ENCODE measurements at regions not wholly inside any gene's neighbourhood (a gene's known extent, or its start where the extent isn't known, plus 50 kb on each side); places are given as distances from the start of the nearest gene placed in this dataset.

DNA sequence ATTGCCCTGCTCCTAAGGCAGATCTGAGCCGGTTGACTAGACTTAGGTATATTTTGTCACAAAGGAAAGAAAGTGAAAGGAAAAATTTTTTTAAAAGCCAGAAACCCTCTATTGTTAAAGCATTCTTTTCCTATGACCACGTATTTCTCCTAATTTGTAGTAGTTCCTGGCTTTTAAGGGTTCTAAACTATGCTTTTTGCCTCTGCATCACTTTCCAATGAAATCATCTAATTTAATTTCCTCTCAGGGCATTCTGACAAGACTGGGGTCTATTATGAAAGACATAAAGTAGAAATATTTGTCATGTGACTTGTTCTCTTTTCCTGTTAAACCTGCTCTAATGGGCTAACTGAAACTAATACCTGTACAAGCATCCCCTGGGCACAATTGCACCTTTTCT lies 233.0 kb upstream of the PRR20A start:
- POLR2A ChIA-PET = interaction anchor here (0.5 kb wide), 1 partner anchor 467 kb away, joined by 4 read pairs; no protein-coding TSS in a partner anchor
- peak overlapping the region; percentile 37 for H3K9ac ChIP-seq (replicated peaks; ENCODE audit: extremely low read depth, insufficient read depth, low read length)
- H3K4me1 ChIP-seq (ENCODE audit: control insufficient read depth, extremely low read depth, insufficient read depth, low read length) = peaks cover 10% of the 10 kb centered on the region
- DNase-seq (ENCODE audit: low read depth, low spot score) = peak; percentile 72
- H3K9me3 ChIP-seq (replicated peaks; ENCODE audit: control insufficient read depth, insufficient read depth, low read length) = no peaks in the 10 kb centered on the region
- TF ChIP-seq, protein P1, sequence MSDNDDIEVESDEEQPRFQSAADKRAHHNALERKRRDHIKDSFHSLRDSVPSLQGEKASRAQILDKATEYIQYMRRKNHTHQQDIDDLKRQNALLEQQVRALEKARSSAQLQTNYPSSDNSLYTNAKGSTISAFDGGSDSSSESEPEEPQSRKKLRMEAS (IDR thresholded peaks at IDR 0.05; ENCODE audit: insufficient read depth, insufficient read length) = no peak
- TF ChIP-seq GATA2 (IDR thresholded peaks at IDR 0.05; ENCODE audit: insufficient read depth, insufficient read length, low read depth, low read length) (no peak), JUN (IDR thresholded peaks at IDR 0.05; ENCODE audit: borderline replicate concordance, insufficient read depth, insufficient read length, low read depth) (peak; percentile 22)
- no peaks in the 10 kb centered on the region for H3K36me3 ChIP-seq (ENCODE audit: control insufficient read depth in 2 of 2, extremely low read depth in 1 of 2, insufficient read depth in 2 of 2, low read length in 2 of 2)
- H3K27ac ChIP-seq (ENCODE audit: insufficient read depth, low read depth, low read length) = peak overlapping the region; percentile 34
- intact Hi-C loops (cut with micrococcal nuclease) (no loop called here), dilution Hi-C loops (cut with MboI; ENCODE audit: extremely low pct_ligation_motif_present, low sequenced_read_pairs) (no loop called here)
- no peaks in the 10 kb centered on the region for H3K9me1 ChIP-seq (replicated peaks; ENCODE audit: control insufficient read depth, extremely low read depth, insufficient read depth, low read length)
- no peaks in the 10 kb centered on the region for H4K20me1 ChIP-seq (replicated peaks; ENCODE audit: control insufficient read depth, extremely low read depth, insufficient read depth, low read length)
- peak overlapping the region; percentile 82 for H3K4me2 ChIP-seq (ENCODE audit: insufficient read depth, low read length)
- H3K4me3 ChIP-seq (replicated peaks in 1 of 3; ENCODE audit: insufficient read depth in 1 of 3, low read depth in 1 of 3, low read length in 3 of 3) = peak overlapping the region in 1 of 3 experiments; percentile 32
- no TSS peak for BruUV-seq (replicated peaks)
- no peaks in the 10 kb centered on the region for H3K79me2 ChIP-seq (ENCODE audit: control insufficient read depth, insufficient read depth, low read length)
- H2AFZ ChIP-seq (ENCODE audit: low read depth, low read length) = peak overlapping the region; percentile 95
- H3K27me3 ChIP-seq (ENCODE audit: control insufficient read depth in 2 of 2, insufficient read depth in 2 of 2, low read length in 2 of 2) = no peaks in the 10 kb centered on the region
- CTCF ChIA-PET = no interaction called here
- peak; percentile 33 for FAIRE-seq

DNA sequence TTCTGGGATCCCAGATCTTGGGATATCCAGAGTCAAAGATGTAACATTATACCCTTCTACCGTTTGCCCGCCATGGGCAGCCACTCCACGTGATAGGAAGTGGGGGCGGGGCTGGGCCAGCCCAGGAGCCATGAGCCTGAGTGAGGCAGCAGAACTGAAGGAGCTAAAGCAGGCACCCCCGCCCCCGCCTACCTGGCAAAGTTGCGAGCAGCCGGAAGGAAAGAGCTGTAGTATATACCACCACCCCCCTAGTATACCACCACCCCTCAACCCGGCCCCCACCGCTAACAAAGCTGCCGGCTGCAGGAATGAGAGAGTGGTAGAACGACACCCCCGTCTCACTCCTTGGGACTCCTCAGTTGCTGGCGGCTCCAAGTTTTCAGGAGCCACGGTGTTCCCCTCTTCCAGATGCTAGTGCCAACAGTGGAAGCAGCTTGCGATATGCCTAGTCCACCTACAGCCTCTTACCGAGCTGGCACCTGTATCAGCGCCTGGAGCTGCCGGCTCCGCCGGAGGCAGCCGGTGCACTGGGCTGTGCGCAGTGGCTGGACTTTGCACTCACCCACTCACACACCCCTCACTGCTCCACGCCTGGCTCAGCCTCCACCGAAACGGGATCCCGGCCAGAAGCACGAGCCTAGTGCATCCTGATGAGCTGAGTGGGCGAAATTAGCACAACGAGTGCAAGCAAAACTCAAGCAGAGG lies 230.7 kb upstream of the PRR20A start:
- H3K9me3 ChIP-seq (replicated peaks; ENCODE audit: control insufficient read depth, insufficient read depth, low read length) = no peaks in the 10 kb centered on the region
- no peak overlapping the region for H3K4me2 ChIP-seq (ENCODE audit: insufficient read depth, low read length)
- H3K36me3 ChIP-seq (ENCODE audit: control insufficient read depth in 2 of 2, extremely low read depth in 1 of 2, insufficient read depth in 2 of 2, low read length in 2 of 2) = no peaks in the 10 kb centered on the region
- H3K27me3 ChIP-seq (ENCODE audit: control insufficient read depth in 2 of 2, insufficient read depth in 2 of 2, low read length in 2 of 2) = no peaks in the 10 kb centered on the region
- no peak for DNase-seq (ENCODE audit: low read depth, low spot score)
- no peaks in the 10 kb centered on the region for H4K20me1 ChIP-seq (replicated peaks; ENCODE audit: control insufficient read depth, extremely low read depth, insufficient read depth, low read length)
- no peaks in the 10 kb centered on the region for H3K9me1 ChIP-seq (replicated peaks; ENCODE audit: control insufficient read depth, extremely low read depth, insufficient read depth, low read length)
- POLR2A ChIA-PET = no interaction called here
- peaks cover 10% of the 10 kb centered on the region for H3K4me1 ChIP-seq (ENCODE audit: control insufficient read depth, extremely low read depth, insufficient read depth, low read length)
- dilution Hi-C loops (cut with MboI; ENCODE audit: extremely low pct_ligation_motif_present, low sequenced_read_pairs) (no loop called here), intact Hi-C loops (cut with micrococcal nuclease) (no loop called here)
- H3K79me2 ChIP-seq (ENCODE audit: control insufficient read depth, insufficient read depth, low read length) = no peaks in the 10 kb centered on the region
- H2AFZ ChIP-seq (ENCODE audit: low read depth, low read length) = no peak overlapping the region
- H3K9ac ChIP-seq (replicated peaks; ENCODE audit: extremely low read depth, insufficient read depth, low read length) = no peak overlapping the region
- H3K4me3 ChIP-seq (replicated peaks in 1 of 3; ENCODE audit: insufficient read depth in 1 of 3, low read depth in 1 of 3, low read length in 3 of 3) = no peak overlapping the region
- CTCF ChIA-PET = interaction anchor here (0.7 kb wide), 1 partner anchor 45 kb away, joined by 3 read pairs; no protein-coding TSS in a partner anchor
- no peak for TF ChIP-seq CTCF (IDR thresholded peaks at IDR 0.05; ENCODE audit: extremely low read depth in 1 of 2, insufficient read depth in 1 of 2, low read depth in 1 of 2, low read length in 2 of 2)
- no peak for TF ChIP-seq FOS (IDR thresholded peaks at IDR 0.05; ENCODE audit: borderline replicate concordance, insufficient read depth, low read length)
- no peak for TF ChIP-seq MYC (IDR thresholded peaks at IDR 0.05; ENCODE audit: low read depth, low read length)
- TF ChIP-seq, protein P1 (IDR thresholded peaks at IDR 0.05; ENCODE audit: insufficient read depth, insufficient read length) = no peak
- TF ChIP-seq EZH2 (IDR thresholded peaks at IDR 0.05; ENCODE audit: borderline replicate concordance, low read depth, low read length, severe bottlenecking) = no peak
- TF ChIP-seq POLR2A (IDR thresholded peaks at IDR 0.05; ENCODE audit: low read depth, low read length) = no peak
- no peak for TF ChIP-seq GATA2 (IDR thresholded peaks at IDR 0.05; ENCODE audit: insufficient read depth, insufficient read length, low read depth, low read length)
- TF ChIP-seq JUN (IDR thresholded peaks at IDR 0.05; ENCODE audit: borderline replicate concordance, insufficient read depth, insufficient read length, low read depth) = no peak
- no peak for TF ChIP-seq POLR2AphosphoS5 (IDR thresholded peaks at IDR 0.05; ENCODE audit: insufficient read depth, low read depth, low read length)
- no peak for FAIRE-seq
- no TSS peak for BruUV-seq (replicated peaks)
- no peak overlapping the region for H3K27ac ChIP-seq (ENCODE audit: insufficient read depth, low read depth, low read length)
